Left ventricle myocardium inferior (tissue), 1 donor: ENCODE measurements at regions not wholly inside any gene's neighbourhood (a gene's known extent, or its start where the extent isn't known, plus 50 kb on each side); places are given as distances from the start of the nearest gene placed in this dataset.

Source experiments
- DNase-seq: peaks from one replicate; pipeline ENCODE4 v3.0.0-alpha.2; 2020
- H3K27ac ChIP-seq: fragments of 200-600 bp; replicated peaks from 2 replicates; pipeline ENCODE4 v1.8.0; 2021
- H3K27me3 ChIP-seq: fragments of 200-600 bp; 2 replicates; pipeline ENCODE4 v1.8.0; 2021; ENCODE audit warnings: low read depth
- H3K36me3 ChIP-seq: fragments of 200-600 bp; 2 replicates; pipeline ENCODE4 v1.8.0; 2021
- H3K4me1 ChIP-seq: fragments of 200-600 bp; 2 replicates; pipeline ENCODE4 v1.8.0; 2021
- H3K4me3 ChIP-seq: fragments of 200-600 bp; 2 replicates; pipeline ENCODE4 v1.8.0; 2021; ENCODE audit warnings: mild to moderate bottlenecking, moderate library complexity
- H3K9me3 ChIP-seq: fragments of 200-600 bp; replicated peaks from 2 replicates; pipeline ENCODE4 v1.8.0; 2021
- intact Hi-C: fragments of 100-400 bp; cut with micrococcal nuclease; formaldehyde crosslinking; loops from one replicate; pipeline ENCODE4 v1.11.0; 2022
- TF ChIP-seq, protein P1 (sequence below): fragments of 200-600 bp; IDR thresholded peaks from 2 replicates; pipeline ENCODE4 v1.8.0; 2021; ENCODE audit warnings: antibody characterized with exemption, mild to moderate bottlenecking, borderline replicate concordance
- donor health status: DM: no; HTN: yes; CAD: no; lungs with severe emphysema.

DNA sequence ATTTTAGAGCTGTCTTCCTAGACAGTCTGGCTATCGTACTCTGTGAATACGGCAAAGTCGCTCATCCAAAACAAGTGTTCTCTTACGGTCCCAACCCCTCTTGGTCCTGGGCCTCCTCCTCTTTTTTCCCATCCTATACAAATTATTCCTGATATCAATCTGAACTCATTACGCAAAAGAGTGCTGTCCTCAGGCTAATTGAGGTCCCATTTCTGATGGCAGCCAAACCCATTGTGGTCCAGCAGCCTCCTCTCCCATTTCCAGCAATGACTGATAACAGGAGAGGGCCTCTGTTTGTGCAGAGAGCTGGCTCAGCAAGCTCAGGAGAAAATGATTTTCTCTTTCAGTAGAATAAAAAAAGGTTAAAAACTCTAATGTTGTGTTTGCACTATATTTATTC lies 203.4 kb upstream of the GHITM start:
- H3K27me3 ChIP-seq, result peaks cover 6% of the 10 kb centered on the region
- intact Hi-C loops, result no loop called here
- TF ChIP-seq, protein P1, sequence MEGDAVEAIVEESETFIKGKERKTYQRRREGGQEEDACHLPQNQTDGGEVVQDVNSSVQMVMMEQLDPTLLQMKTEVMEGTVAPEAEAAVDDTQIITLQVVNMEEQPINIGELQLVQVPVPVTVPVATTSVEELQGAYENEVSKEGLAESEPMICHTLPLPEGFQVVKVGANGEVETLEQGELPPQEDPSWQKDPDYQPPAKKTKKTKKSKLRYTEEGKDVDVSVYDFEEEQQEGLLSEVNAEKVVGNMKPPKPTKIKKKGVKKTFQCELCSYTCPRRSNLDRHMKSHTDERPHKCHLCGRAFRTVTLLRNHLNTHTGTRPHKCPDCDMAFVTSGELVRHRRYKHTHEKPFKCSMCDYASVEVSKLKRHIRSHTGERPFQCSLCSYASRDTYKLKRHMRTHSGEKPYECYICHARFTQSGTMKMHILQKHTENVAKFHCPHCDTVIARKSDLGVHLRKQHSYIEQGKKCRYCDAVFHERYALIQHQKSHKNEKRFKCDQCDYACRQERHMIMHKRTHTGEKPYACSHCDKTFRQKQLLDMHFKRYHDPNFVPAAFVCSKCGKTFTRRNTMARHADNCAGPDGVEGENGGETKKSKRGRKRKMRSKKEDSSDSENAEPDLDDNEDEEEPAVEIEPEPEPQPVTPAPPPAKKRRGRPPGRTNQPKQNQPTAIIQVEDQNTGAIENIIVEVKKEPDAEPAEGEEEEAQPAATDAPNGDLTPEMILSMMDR, result no peak

DNA sequence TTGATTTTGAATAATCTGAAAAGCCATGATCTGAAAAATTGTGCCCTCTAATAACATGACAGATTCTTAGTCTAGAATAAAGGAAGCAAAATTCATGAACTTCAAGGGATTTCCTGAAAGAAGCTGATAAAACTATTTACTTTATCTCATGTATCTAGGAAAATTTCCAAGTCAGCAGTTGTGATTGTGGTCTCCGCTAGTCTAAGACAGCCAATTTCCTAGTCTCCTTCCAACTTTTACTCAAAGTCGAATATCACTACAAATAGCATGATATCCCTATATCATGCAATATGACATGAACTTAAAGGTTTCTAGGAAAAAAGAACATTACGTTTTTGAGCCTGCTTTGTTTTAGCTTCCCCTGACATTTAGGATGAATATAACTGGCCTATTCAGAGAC lies 202.1 kb upstream of the GHITM start:
- Histone ChIP-seq H3K36me3 (no peaks in the 10 kb centered on the region), H3K4me1 (no peaks in the 10 kb centered on the region), H3K27ac (no peak overlapping the region), H3K9me3 (no peaks in the 10 kb centered on the region), H3K27me3 (peaks cover 8% of the 10 kb centered on the region), H3K4me3 (no peak overlapping the region)
- intact Hi-C loops, result no loop called here
- DNase-seq, result no peak
- TF ChIP-seq, protein P1, result no peak

More for the DNA sequence above, 203.4 kb upstream of the GHITM start:
- Histone ChIP-seq H3K4me1 (no peaks in the 10 kb centered on the region), H3K27ac (no peak overlapping the region), H3K9me3 (no peaks in the 10 kb centered on the region), H3K36me3 (no peaks in the 10 kb centered on the region), H3K4me3 (no peak overlapping the region)
- DNase-seq, result no peak

DNA sequence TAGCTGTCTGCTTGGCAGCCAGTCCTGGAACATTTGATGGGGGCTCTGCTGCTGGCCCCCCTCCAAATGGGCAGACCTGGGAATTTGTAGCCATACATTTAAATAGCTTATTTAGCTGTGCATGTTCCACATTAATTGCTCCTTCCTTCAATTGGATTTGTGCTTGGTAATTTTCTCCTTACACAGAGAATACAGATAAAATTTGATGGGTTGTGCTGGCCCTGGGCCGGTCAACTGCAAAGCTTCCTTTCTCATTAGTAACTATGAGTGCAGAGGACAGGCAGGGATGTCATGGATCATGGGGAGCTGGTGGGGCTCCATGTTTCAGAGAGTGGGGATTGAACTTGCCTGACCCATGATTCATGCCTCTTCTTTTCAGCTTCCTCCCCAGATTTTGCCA lies 201.5 kb upstream of the GHITM start:
- TF ChIP-seq, protein P1, result no peak
- Histone ChIP-seq H3K27me3 (peaks cover 8% of the 10 kb centered on the region), H3K27ac (no peak overlapping the region), H3K4me1 (no peaks in the 10 kb centered on the region), H3K36me3 (no peaks in the 10 kb centered on the region), H3K4me3 (no peak overlapping the region), H3K9me3 (no peaks in the 10 kb centered on the region)
- DNase-seq, result no peak
- intact Hi-C loops, result no loop called here

DNA sequence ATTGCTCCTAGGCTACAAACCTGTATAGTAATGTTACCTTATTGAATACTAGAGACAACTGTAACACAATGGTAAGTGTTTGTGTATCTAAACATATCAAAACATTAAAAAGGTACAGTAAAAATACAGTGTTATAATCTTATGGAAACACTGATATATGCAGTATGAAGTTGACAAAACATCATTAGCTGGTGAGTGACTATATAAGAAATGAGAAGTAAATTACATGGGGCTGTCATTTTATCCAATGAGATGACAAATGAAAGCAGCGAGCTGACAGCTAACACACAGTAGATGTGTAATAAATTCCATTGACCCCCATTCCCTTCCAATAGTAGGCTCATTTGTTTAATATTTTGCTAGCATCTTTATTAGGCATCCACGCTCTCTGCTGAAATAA lies 198.1 kb upstream of the GHITM start:
- no peak for DNase-seq
- intact Hi-C loops, result no loop called here
- no peaks in the 10 kb centered on the region for H3K36me3 ChIP-seq
- no peaks in the 10 kb centered on the region for H3K9me3 ChIP-seq
- H3K4me3 ChIP-seq, result no peak overlapping the region
- no peaks in the 10 kb centered on the region for H3K4me1 ChIP-seq
- no peak overlapping the region for H3K27ac ChIP-seq
- TF ChIP-seq, protein P1, result no peak
- peaks cover 8% of the 10 kb centered on the region for H3K27me3 ChIP-seq

DNA sequence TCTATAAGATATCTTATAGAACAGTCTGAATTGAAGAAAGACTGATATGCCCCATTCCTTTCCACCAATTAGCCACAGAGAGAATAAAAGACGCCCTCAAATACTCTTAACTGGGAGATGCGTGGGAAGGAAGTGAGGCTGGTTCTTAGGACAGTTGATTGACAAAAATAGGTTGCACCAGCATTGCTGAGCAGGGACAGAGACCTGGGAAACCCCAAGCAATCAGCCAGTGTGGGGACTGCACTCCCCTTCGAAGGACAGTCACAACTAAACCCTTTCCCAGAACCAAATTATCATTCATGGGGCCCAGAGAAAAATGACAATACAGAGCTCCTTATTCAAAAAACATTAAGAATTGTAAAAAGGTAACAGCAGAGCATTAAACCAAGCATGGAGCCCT lies 196.9 kb upstream of the GHITM start:
- TF ChIP-seq, protein P1, result no peak
- no peaks in the 10 kb centered on the region for H3K36me3 ChIP-seq
- no peaks in the 10 kb centered on the region for H3K9me3 ChIP-seq
- peaks cover 8% of the 10 kb centered on the region for H3K27me3 ChIP-seq
- DNase-seq, result no peak
- H3K4me3 ChIP-seq, result no peak overlapping the region
- H3K27ac ChIP-seq, result no peak overlapping the region
- intact Hi-C loops, result no loop called here
- no peaks in the 10 kb centered on the region for H3K4me1 ChIP-seq

DNA sequence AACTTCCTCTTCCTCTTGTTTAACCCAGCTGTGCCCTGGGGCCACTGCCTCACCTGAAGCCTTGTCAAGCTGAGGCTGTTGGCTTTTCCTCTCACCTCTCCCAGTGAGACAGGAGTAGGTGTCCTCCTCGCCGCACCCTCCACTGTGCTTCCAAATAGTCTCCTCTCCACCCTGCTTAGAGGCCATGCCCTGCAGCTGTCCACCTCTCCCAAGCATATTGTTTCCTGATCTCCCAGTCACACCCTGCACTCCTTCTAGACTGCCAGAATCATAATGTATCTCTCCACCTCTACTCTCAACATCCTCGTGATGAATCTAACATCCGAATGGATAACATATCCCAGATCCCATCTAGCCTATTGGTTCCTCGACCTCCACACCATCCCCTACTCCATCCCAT lies 196.3 kb upstream of the GHITM start:
- TF ChIP-seq, protein P1, result no peak
- Histone ChIP-seq H3K27me3 (peaks cover 4% of the 10 kb centered on the region), H3K4me3 (no peak overlapping the region), H3K36me3 (no peaks in the 10 kb centered on the region), H3K9me3 (no peaks in the 10 kb centered on the region), H3K27ac (no peak overlapping the region), H3K4me1 (no peaks in the 10 kb centered on the region)
- no peak for DNase-seq
- intact Hi-C loops, result no loop called here
